Nucleus accumbens (tissue), 56 donors: ENCODE measurements at regions not wholly inside any gene's neighbourhood (a gene's known extent, or its start where the extent isn't known, plus 50 kb on each side); places are given as distances from the start of the nearest gene placed in this dataset.

Experiments used
- DNase-seq, 56 donors: peaks; one replicate each; lab custom pipeline; 2025; lab: John Stamatoyannopoulos, UW

DNA sequence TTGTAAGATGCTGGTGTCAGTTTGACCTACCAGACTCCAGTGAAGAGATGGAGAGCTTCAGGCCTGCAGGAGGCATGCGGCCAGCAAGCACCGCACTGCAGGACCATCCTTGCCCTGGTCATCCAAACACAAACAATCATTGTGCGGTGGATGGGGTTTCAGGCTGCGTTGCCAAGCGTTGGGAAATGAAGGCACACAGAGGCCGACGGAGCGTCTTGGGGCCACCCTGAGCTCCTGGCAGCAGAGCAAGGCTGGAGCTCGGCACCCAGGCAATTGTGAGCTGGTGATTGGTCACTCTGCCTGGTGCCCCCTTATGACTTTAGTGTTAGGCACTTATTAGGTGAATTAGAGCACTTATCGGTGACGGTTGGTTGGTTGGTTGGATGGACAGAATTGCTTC, 222.6 kb upstream of the RGMA start:
- DNase-seq: no peak

DNA sequence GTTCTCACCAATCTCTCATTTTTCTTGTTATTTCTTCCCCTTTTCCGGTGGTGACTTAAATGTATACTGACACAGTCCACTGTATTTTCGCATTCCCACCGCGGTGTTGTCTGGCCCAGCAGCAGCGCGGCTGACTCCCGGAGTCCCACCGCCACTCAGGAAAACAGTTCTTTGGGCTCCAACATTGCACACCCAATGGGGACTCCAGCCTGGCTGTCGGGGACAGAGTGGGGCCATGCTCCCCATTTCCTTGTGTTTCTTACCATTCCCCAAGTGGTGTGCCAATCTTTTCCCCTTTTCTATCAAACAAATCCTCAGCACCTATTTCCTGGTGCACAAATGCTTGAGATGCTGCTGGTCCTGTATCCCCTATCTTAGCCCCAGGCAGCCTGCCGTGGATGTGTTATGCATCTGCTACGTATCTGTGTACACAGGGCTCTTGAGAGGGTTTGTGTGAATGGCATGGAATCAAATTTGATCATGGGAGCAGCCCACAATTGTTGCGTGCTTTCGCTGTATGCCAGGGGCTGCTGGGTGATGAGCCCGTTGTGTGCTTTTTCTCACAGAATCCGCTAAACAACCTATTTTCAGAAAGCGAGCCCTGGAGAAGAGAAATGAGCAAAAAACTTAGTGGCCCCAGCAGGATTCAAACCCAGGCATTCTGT, 219.1 kb upstream of the RGMA start:
- no peak for DNase-seq

GRCh38 chr15:93307513-93307912, 218.5 kb upstream of the RGMA start:
- DNase-seq: no peak

GRCh38 chr15:93305306-93305705, 216.3 kb upstream of the RGMA start:
- DNase-seq: no peak

DNA sequence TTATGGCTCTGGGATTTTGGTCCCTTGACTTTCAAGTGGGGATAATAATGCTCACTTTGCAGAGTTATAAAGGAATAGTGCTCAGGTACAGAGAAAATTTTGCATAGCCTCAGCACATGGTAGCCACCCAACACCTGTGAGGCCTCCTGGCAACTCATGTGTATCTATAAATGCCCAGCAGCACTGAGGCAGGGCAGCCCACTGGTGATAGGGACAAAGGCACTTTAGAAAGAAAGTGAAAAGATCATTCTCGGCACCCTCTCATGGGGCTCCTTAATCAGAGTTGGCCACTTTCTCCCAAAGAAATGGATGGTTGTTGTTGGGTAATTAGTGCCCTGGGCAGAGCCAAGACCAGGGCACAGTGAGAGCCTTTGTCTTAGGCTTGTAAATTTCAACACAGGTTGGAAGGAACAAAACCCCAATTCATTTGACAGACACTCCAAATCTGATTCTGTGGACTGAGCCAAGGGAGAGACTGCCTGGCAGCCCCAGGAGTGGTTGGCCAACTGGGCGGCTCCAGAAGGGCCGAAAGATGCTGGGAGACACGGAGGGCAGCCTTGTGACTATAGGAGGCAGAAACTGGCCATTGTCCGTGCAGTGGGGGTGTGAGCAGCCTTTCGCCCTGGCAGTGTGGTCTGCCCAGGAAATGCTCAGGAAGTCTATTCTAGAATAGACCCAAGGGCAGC, 213.2 kb upstream of the RGMA start:
- DNase-seq: peak in 53 of 56 donors; percentile 20 to 86 (median 70)

DNA sequence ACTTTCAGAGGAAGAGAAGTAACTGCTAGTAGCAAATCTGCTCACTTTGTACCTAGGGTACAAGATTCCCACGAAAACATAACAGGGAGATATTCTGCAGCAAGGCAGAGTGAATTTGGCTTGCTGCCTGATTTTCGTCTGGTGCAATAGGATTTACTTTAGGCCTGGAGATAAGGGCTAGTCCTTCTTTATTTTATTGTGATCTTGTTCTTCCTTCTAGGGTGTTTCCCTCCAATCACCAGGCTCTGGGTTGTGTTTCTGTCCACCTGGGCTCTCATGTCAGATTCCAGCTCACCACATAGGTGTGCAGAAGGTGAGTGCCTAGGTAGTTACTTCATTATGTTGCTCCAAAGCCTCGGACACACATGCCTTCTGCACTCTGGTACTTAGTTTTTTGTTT, 211.8 kb upstream of the RGMA start:
- no peak for DNase-seq

DNA sequence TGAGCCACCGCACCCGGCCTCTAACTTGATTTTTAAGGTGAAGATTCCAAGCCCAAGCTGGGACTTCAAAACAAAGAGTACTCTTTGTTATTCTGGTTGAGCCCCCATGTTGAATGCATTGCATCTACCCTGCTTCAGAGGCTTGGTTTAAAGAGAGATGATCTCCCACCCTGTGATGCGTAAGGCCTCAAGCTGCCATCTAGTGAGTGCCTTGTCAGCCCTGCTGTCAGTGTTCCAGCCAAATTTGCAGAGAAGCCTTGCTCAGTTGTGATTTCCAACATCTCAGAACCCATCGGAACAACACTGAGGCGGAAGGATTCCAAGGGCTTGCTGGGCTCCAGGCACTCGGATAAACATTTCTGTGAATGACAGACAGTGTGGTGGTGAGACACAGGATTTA, 210.7 kb upstream of the RGMA start:
- DNase-seq: no peak

GRCh38 chr15:93298901-93299300, 209.9 kb upstream of the RGMA start:
- no peak for DNase-seq

- DNase-seq: no peak
Measured at GRCh38 chr15:93296759-93297500, 207.9 kb upstream of the RGMA start.

GRCh38 chr15:93294896-93295295, 205.9 kb upstream of the RGMA start:
- DNase-seq: no peak

DNA sequence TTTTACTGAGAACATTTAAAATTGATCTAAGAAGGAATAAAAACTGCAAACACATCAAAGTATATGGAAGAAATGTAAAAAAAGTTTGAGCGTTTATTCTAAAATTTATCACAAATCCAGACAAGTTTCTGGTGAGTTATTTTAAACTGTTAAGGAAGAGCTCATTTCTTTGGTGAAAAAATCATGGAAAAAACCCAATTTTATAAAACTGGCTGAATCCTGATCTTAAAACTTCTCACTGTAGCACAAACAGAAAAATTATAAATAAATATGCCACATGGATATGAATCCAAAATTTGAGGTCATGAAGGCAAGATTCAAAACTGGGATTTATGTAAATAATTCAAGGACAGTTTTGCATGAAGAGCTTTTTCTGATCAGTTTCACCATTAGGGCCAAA, 205.1 kb upstream of the RGMA start:
- DNase-seq: no peak

DNA sequence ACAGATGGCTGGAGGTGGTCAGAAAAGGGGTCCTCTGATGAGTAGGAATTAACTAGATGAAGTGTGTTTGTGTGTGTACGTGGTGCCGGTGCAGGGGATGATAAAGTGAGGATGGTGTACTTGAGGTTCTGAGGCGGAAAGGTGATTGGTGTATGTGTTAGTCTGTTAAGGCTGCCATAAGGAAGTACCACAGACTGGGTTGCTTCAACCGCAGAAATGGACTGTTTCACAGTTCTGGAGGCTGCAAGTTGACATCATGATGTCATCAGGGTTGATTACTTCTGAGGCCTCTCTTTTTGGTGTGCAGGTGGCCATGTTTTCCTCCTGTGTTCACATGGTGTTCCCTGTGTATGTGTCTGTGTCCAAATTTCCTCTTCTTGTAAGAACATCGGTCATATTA, 202.4 kb upstream of the RGMA start:
- no peak for DNase-seq

GRCh38 chr15:93290618-93290946, 201.6 kb upstream of the RGMA start:
- DNase-seq: no peak

GRCh38 chr15:93289941-93290617, 201.1 kb upstream of the RGMA start:
- DNase-seq: no peak

GRCh38 chr15:93288728-93289294, 199.8 kb upstream of the RGMA start:
- peak in 32 of 56 donors; percentile 8 to 80 (median 38) for DNase-seq

- no peak for DNase-seq
Measured at GRCh38 chr15:93286446-93286845, 197.4 kb upstream of the RGMA start.

DNA sequence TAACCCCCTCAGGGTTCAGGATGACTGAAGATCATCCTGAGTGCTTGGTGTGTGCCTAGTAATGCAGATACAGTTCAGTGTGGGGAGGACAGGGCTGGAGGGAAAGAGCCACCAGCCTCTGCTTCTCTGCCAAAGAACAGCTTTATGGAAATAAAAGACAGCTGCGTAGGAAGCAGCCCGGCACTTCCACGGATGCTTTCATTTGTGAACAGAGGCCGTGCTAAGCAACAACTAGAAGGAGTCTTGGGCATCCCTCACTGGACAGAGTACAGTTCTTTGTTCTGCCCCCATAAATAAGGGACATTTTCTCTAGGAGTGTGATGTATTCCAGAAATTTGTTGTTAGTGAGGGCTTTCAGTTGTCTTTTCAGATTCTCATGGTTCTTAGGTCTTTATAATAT, 194.8 kb upstream of the RGMA start:
- peak in 2 of 56 donors; percentile 4 to 17 for DNase-seq

DNA sequence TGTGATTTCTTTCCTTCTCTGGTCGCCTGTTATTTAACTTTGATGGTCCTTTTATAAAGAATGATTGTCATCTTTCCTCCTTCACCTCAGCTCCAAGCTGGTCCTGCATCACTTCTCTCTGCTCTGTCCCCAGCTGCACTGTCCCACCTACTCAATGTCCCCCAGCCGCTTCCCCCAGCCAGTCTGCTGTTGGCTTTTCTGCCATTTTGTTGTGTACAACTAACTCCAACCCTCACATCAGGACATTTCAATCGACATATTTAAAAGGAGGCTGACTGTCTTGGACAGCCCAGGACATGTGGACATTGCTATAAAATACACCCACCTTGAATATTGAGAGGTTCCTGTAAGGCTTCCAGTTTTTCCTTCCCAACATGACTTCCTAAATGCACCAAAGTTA, 193.8 kb upstream of the RGMA start:
- no peak for DNase-seq

- no peak for DNase-seq
Measured at GRCh38 chr15:93278783-93279182, 189.8 kb upstream of the RGMA start.

- DNase-seq: no peak
Measured at GRCh38 chr15:93278006-93278405, 189.0 kb upstream of the RGMA start.

DNA sequence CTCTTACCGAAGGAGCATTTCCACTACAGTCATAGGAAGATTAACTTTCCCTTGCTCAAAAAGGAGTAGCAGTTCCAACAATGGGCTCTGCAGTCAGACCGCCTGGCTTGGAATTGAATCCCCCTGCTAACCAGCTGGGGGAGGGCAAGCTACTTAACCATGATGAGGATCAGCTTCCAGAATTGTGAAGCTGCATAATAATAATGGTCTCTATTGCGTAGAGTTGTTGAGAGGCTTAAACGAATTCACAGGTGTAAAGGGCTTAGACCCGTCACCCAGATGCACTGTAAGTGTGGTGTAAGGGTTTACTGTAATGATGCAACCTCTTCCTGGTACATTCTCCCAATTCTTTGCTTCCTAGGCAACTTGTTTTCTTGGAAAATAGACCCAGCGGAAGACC, 185.2 kb upstream of the RGMA start:
- DNase-seq: no peak
